GM23338 (cell line): ENCODE measurements at regions not wholly inside any gene's neighbourhood (a gene's known extent, or its start where the extent isn't known, plus 50 kb on each side); places are given as distances from the start of the nearest gene placed in this dataset.

Experiments
- ATAC-seq: fragments of 200-7000 bp; cut with Tn5 transposase; 3 replicates; pipeline ENCODE4 v1.9.1; 2020
- DNase-seq: peaks from one replicate; pipeline ENCODE4 v3.0.0-alpha.2; 2015; ENCODE audit warnings: low spot score
- H2AFZ ChIP-seq: fragments of 200-600 bp; sonication (generic); 2 replicates; pipeline ENCODE4 v1.8.0; 2016; ENCODE audit warnings: antibody characterized with exemption, mild to moderate bottlenecking, moderate library complexity
- H3F3A ChIP-seq: fragments of 200-600 bp; sonication (generic); replicated peaks from 2 replicates; pipeline ENCODE4 v1.8.0; 2017; ENCODE audit warnings: antibody characterized with exemption, mixed run types, low read depth
- H3K27ac ChIP-seq: fragments of 200-600 bp; sonication (generic); 2 replicates; pipeline ENCODE4 v1.6.1; 2016; ENCODE audit warnings: low read depth
- H3K27me3 ChIP-seq: fragments of 200-600 bp; sonication (generic); 2 replicates; pipeline ENCODE4 v1.8.0; 2016; ENCODE audit warnings: mild to moderate bottlenecking, mixed run types, moderate library complexity; ENCODE audit not compliant: insufficient read depth
- H3K36me3 ChIP-seq: fragments of 200-600 bp; sonication (generic); 2 replicates; pipeline ENCODE4 v1.8.0; 2016; ENCODE audit warnings: mild to moderate bottlenecking; ENCODE audit not compliant: insufficient read depth
- H3K4me1 ChIP-seq: fragments of 200-600 bp; sonication (generic); 2 replicates; pipeline ENCODE4 v1.8.0; 2016; ENCODE audit warnings: mild to moderate bottlenecking, moderate library complexity; ENCODE audit not compliant: insufficient read depth
- H3K4me2 ChIP-seq: fragments of 200-600 bp; sonication (generic); 2 replicates; pipeline ENCODE4 v1.7.1; 2017; ENCODE audit warnings: mixed run types
- H3K4me3 ChIP-seq: fragments of 200-600 bp; sonication (generic); 2 replicates; pipeline ENCODE4 v1.6.1; 2016; ENCODE audit warnings: mixed run types
- H3K79me2 ChIP-seq: fragments of 200-600 bp; sonication (generic); replicated peaks from 2 replicates; pipeline ENCODE4 v1.8.0; 2017; ENCODE audit warnings: mild to moderate bottlenecking; ENCODE audit not compliant: insufficient read depth
- H3K9me2 ChIP-seq: fragments of 200-600 bp; sonication (generic); 2 replicates; pipeline ENCODE4 v1.8.0; 2017; ENCODE audit not compliant: insufficient read depth
- H4K20me1 ChIP-seq: fragments of 200-600 bp; sonication (generic); replicated peaks from 2 replicates; pipeline ENCODE4 v1.8.0; 2017; ENCODE audit warnings: mild to moderate bottlenecking; ENCODE audit not compliant: insufficient read depth
- H3K27ac Mint-ChIP-seq: 2 replicates; pipeline ENCODE4 v1.8.0; 2020; ENCODE audit warnings: inconsistent platforms, mild to moderate bottlenecking, moderate library complexity, mixed read lengths
- H3K27me3 Mint-ChIP-seq: 3 replicates; pipeline ENCODE4 v1.8.0; 2022; ENCODE audit warnings: low read depth, mild to moderate bottlenecking, moderate library complexity, mixed read lengths, inconsistent platforms; ENCODE audit not compliant: insufficient read depth, poor library complexity
- H3K36me3 Mint-ChIP-seq: 3 replicates; pipeline ENCODE4 v1.8.0; 2021; ENCODE audit warnings: low read depth, mild to moderate bottlenecking, inconsistent platforms, moderate library complexity, mixed read lengths
- H3K4me1 Mint-ChIP-seq: 3 replicates; pipeline ENCODE4 v1.8.0; 2020; ENCODE audit warnings: mild to moderate bottlenecking, inconsistent platforms, mixed read lengths
- H3K4me3 Mint-ChIP-seq: 3 replicates; pipeline ENCODE4 v1.8.0; 2021; ENCODE audit warnings: moderate library complexity, mild to moderate bottlenecking, inconsistent platforms, mixed read lengths
- H3K9me3 Mint-ChIP-seq: 3 replicates; pipeline ENCODE4 v1.8.0; 2020; ENCODE audit warnings: moderate library complexity, mild to moderate bottlenecking, inconsistent platforms, mixed read lengths
- CREB1 ChIP-seq: fragments of 250-450 bp; sonication (Bioruptor Pico); IDR thresholded peaks from 2 replicates; pipeline ENCODE4 v1.5.0; 2020; ENCODE audit warnings: low read depth, mild to moderate bottlenecking, moderate library complexity
- EZH2 ChIP-seq: fragments of 200-600 bp; sonication (generic); IDR thresholded peaks from one replicate; pipeline ENCODE4 v1.8.0; 2017; ENCODE audit warnings: antibody characterized with exemption, mild to moderate bottlenecking, low read depth; ENCODE audit not compliant: unreplicated experiment
- EZH2phosphoT487 ChIP-seq: fragments of 200-600 bp; sonication (generic); IDR thresholded peaks from one replicate; pipeline ENCODE4 v1.8.1; 2018; ENCODE audit warnings: antibody characterized with exemption; ENCODE audit not compliant: unreplicated experiment
- JUNB ChIP-seq: IDR thresholded peaks from one replicate; pipeline ENCODE4 v1.6.1; 2016; ENCODE audit warnings: antibody characterized with exemption; ENCODE audit not compliant: unreplicated experiment
- NANOG ChIP-seq: IDR thresholded peaks from 2 replicates; pipeline ENCODE4 v1.6.1; 2016; ENCODE audit warnings: antibody characterized with exemption, borderline replicate concordance
- STAT1 ChIP-seq: IDR thresholded peaks from one replicate; pipeline ENCODE4 v1.6.1; 2016; ENCODE audit warnings: antibody characterized with exemption; ENCODE audit not compliant: unreplicated experiment
- TF ChIP-seq, protein P1 (sequence below): IDR thresholded peaks from one replicate; pipeline ENCODE4 v1.6.1; 2018; ENCODE audit warnings: antibody characterized with exemption; ENCODE audit not compliant: unreplicated experiment
- TF ChIP-seq, protein P2 (sequence below): IDR thresholded peaks from 2 replicates; pipeline ENCODE4 v1.6.1; 2016; ENCODE audit warnings: antibody characterized with exemption

DNA sequence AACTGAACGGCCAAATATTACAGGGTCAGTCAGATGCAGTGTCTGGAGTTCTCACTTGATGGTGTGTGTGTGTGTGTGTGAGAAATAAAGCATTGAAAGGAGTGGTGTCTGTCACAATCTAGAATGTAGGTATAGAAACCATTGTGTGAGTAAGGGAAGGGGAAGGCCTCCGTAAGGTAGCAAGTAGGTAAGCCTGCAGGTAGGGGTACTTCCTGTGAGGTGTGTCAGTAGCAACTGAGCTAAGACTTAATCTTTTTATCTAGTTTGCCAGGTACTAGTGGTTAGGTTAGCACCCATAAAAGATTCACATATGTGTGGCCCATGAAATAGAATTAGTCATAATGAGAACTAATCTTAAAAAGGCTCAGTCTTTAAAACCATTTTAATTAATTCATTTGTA, 1517.8 kb downstream of the SI start:
- H3K4me1 Mint-ChIP-seq, result peaks cover 14% of the 10 kb centered on the region
- no peak for TF ChIP-seq CREB1 (CRISPR knock-in tag)
- TF ChIP-seq EZH2phosphoT487, result no peak
- no peak for TF ChIP-seq STAT1
- H3K9me3 Mint-ChIP-seq, result peaks cover 5% of the 10 kb centered on the region; the same call in 2 of the 3 replicates
- no peaks in the 10 kb centered on the region for H3K27me3 ChIP-seq
- H3K4me1 ChIP-seq, result peaks cover 5% of the 10 kb centered on the region
- H3K36me3 ChIP-seq, result no peaks in the 10 kb centered on the region
- H3K79me2 ChIP-seq, result no peaks in the 10 kb centered on the region
- no peaks in the 10 kb centered on the region for H3F3A ChIP-seq
- DNase-seq (peak; percentile 14), ATAC-seq (peak; percentile 74)
- no peaks in the 10 kb centered on the region for H3K27me3 Mint-ChIP-seq
- no peak overlapping the region for H3K4me3 Mint-ChIP-seq
- no peak overlapping the region for H3K4me3 ChIP-seq
- no peak overlapping the region for H3K27ac ChIP-seq
- no peak overlapping the region for H3K4me2 ChIP-seq
- 0 out of 3 replicates have a peak, but pooled peaks cover 5% of the 10 kb centered on the region for H3K36me3 Mint-ChIP-seq
- H2AFZ ChIP-seq, result no peak overlapping the region
- H4K20me1 ChIP-seq, result no peaks in the 10 kb centered on the region
- H3K27ac Mint-ChIP-seq, result no peak overlapping the region
- H3K9me2 ChIP-seq, result no peaks in the 10 kb centered on the region

DNA sequence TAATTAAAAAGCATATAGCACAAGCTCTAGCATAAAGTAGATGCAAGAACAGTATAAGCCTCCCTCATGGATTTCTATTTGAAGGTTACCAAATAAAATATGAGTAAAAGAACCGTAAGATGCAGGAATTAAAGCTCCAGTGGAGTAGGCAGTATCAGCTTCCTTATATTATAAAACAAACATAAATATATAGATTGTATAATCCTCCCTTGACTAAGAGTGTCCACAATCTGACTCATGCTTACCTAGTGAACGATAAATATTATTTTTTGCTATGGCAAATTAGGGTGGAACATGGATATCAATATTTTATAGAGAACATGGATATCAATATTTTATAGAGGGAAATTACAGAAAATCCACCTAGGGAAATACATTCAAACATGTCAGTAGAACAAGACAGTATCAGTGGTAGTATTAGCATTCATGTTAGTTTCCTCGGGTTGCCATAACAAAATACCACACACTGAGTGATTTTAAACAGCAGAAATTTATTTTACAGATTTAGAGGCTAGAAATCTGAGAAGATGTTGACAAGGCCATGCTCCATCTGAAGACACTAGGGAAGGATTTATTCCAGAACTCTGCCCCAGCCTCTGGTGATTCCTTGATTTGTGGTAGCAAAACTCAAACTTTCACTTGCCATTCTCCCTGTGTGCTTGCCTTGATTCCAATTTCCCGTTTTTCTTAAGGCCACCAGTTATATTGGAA, 1521.3 kb downstream of the SI start:
- Mint-ChIP-seq H3K27ac (no peak overlapping the region; the same call in 1 of the 2 replicates), H3K4me1 (peaks cover 14% of the 10 kb centered on the region), H3K27me3 (no peaks in the 10 kb centered on the region), H3K9me3 (no peaks in the 10 kb centered on the region), H3K4me3 (no peak overlapping the region), H3K36me3 (no peaks in the 10 kb centered on the region)
- no peaks in the 10 kb centered on the region for H3K79me2 ChIP-seq
- H3F3A ChIP-seq, result no peaks in the 10 kb centered on the region
- H3K27ac ChIP-seq, result no peak overlapping the region
- H3K9me2 ChIP-seq, result no peaks in the 10 kb centered on the region
- peaks cover 5% of the 10 kb centered on the region for H3K4me1 ChIP-seq
- no peak overlapping the region for H3K4me3 ChIP-seq
- H2AFZ ChIP-seq, result no peak overlapping the region
- DNase-seq (no peak), ATAC-seq (no peak)
- TF ChIP-seq NANOG, result no peak
- no peak for TF ChIP-seq EZH2
- TF ChIP-seq, protein P1, sequence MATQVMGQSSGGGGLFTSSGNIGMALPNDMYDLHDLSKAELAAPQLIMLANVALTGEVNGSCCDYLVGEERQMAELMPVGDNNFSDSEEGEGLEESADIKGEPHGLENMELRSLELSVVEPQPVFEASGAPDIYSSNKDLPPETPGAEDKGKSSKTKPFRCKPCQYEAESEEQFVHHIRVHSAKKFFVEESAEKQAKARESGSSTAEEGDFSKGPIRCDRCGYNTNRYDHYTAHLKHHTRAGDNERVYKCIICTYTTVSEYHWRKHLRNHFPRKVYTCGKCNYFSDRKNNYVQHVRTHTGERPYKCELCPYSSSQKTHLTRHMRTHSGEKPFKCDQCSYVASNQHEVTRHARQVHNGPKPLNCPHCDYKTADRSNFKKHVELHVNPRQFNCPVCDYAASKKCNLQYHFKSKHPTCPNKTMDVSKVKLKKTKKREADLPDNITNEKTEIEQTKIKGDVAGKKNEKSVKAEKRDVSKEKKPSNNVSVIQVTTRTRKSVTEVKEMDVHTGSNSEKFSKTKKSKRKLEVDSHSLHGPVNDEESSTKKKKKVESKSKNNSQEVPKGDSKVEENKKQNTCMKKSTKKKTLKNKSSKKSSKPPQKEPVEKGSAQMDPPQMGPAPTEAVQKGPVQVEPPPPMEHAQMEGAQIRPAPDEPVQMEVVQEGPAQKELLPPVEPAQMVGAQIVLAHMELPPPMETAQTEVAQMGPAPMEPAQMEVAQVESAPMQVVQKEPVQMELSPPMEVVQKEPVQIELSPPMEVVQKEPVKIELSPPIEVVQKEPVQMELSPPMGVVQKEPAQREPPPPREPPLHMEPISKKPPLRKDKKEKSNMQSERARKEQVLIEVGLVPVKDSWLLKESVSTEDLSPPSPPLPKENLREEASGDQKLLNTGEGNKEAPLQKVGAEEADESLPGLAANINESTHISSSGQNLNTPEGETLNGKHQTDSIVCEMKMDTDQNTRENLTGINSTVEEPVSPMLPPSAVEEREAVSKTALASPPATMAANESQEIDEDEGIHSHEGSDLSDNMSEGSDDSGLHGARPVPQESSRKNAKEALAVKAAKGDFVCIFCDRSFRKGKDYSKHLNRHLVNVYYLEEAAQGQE, result no peak
- no peak for TF ChIP-seq CREB1 (CRISPR knock-in tag)
- TF ChIP-seq EZH2phosphoT487, result no peak
- no peak for TF ChIP-seq JUNB
- TF ChIP-seq, protein P2, sequence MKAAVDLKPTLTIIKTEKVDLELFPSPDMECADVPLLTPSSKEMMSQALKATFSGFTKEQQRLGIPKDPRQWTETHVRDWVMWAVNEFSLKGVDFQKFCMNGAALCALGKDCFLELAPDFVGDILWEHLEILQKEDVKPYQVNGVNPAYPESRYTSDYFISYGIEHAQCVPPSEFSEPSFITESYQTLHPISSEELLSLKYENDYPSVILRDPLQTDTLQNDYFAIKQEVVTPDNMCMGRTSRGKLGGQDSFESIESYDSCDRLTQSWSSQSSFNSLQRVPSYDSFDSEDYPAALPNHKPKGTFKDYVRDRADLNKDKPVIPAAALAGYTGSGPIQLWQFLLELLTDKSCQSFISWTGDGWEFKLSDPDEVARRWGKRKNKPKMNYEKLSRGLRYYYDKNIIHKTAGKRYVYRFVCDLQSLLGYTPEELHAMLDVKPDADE, result no peak
- H3K27me3 ChIP-seq, result no peaks in the 10 kb centered on the region
- H3K4me2 ChIP-seq, result no peak overlapping the region
- H4K20me1 ChIP-seq, result no peaks in the 10 kb centered on the region
- H3K36me3 ChIP-seq, result no peaks in the 10 kb centered on the region
